GM18507 (cell line): ENCODE measurements at regions not wholly inside any gene's neighbourhood (a gene's known extent, or its start where the extent isn't known, plus 50 kb on each side); places are given as distances from the start of the nearest gene placed in this dataset.
"Not testable (repeated sequence)": the region's sequence is repeated elsewhere in the genome, so short reads cannot be mapped to it uniquely, and the experiment has no call there.

Source experiments
- DNase-seq: peaks from one replicate; pipeline ENCODE4 v3.0.0; 2011; ENCODE audit warnings: low read depth; ENCODE audit not compliant: insufficient read length; ENCODE audit errors: extremely low spot score
- FAIRE-seq: peaks from 2 replicates; lab custom pipeline; 2011; peaks lifted over from hg19 to GRCh38; lab: Jason Lieb, UNC

DNA sequence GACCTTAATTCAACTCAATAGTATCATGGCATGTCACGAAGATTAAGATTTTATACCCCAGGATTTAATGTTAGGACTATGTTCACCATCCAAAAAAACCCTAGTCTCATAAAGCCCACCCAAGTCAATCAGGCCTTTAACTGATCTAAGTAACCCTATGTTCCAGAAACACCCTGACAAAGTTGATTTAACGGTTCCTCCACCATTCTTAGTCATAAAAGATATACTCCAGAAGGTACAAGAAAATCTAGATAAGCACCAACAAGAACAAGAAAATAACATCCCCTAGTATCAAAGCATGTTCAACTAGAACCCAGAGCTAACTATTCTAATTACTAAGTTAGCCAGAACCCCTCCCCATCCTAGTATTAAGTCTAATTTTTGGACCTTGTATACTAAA, 120.7 kb upstream of the DEFB108B start:
- DNase-seq, FAIRE-seq: not testable (repeated sequence)

DNA sequence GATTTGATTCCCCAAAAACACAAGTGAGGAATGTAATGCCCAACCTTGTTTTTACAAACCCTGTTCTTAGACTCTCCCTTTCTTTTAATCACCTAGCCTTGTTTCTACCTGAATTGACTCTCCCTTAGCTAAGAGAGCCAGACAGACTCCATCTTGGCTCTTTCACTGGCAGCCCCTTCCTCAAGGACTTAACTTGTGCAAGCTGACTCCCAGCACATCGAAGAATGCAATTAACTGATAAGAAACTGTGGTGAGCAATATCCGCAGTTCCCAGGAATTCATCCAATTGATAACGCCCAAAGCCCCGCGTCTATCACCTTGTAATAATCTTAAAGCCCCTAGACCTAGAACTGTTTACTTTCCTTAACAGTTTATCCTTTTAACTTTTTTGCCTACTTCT, 120.2 kb upstream of the DEFB108B start:
- not testable (repeated sequence) for FAIRE-seq, DNase-seq

DNA sequence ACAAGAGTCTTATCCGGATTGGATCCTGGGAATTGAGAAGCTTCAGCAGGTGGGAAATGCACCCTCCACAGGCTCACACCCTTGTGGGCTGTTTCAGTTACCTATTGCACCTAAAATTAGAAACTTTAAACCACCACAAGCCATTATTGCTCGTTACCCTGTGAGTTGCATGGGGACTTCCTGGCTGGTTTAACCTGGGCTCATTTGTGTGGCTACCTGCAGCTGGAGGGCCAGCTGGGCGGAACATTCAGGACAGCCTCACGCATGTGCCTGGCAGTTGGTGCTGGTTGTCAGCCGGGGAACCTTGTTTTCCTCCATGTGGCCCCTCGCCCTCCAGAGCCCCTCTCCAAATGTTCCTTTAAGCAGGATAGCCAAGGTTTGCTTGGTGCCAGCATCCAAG, 118.5 kb upstream of the DEFB108B start:
- not testable (repeated sequence) for DNase-seq, FAIRE-seq

DNA sequence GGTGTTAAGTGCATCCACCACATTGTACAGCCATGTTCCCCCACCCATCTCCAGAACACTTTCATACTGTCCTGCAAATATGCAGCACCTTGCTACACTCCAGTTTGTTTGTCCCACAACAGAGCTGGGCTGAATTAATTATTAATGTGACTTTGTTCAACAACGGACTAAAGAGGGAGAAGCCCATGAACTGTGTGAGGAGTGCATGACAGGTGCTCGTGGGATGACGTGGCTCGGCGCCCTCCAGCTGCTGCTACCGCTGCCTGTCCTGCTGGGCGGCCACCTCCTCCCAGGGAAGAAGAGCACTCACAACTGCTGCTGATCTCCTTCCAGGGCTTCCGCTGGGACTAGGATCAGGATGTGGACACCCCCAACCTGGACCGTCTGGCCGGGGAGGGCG, 111.2 kb upstream of the DEFB108B start:
- not testable (repeated sequence) for FAIRE-seq, DNase-seq

DNA sequence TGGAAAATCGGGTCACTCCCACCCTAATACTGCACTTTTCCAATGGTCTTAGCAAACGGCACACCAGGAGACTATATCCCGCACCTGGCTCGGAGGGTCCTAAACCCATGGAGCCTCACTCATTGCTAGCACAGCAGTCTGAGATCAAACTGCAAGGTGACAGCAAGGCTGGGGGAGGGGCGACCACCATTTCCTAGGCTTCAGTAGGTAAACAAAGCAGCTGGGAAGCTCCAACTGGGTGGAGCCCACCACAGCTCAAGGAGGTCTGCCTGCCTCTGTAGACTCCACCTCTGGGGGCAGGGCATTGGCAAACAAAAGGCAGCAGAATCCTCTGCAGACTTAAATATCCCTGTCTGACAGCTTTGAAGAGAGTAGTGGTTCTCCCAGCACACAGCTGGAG, 109.0 kb upstream of the DEFB108B start:
- not testable (repeated sequence) for FAIRE-seq, DNase-seq

DNA sequence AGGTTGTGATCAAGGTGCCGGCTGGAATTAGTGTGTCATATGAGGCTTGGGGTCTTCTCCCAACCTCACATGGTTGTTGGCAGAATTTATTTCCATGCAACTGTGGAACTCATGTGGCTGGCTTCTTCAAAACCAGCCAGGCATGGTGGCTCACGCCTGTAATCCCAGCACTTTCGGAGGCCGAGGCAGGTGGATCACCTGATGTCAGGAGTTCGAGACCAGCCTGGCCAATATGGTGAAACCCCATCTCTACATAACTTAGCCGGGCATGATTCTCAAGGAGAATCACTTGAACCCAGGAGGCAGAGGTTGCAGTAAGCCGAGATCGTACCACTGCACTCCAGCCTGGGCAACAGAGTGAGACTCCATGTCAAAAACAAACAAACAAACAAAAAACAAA, 102.3 kb upstream of the DEFB108B start:
- not testable (repeated sequence) for DNase-seq, FAIRE-seq

DNA sequence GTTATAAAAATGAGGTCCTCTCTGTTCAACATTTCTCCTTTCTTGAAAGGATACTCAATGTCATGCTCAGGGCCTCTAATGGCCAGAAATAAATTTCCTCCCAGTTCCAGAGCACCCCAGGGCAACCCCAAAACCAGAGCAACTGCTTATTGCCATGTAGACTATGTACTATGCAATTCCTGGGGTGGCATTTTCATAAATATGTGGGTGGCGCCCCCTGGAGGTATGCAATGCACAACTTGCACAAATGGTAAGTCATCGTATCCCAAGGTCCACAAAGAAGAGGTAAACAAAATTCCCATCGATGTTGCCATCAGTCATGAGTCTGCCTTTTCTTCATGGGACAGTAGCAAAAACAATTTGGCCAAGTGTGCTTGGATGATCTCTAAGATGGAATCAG, 98.6 kb upstream of the DEFB108B start:
- DNase-seq, FAIRE-seq: not testable (repeated sequence)

DNA sequence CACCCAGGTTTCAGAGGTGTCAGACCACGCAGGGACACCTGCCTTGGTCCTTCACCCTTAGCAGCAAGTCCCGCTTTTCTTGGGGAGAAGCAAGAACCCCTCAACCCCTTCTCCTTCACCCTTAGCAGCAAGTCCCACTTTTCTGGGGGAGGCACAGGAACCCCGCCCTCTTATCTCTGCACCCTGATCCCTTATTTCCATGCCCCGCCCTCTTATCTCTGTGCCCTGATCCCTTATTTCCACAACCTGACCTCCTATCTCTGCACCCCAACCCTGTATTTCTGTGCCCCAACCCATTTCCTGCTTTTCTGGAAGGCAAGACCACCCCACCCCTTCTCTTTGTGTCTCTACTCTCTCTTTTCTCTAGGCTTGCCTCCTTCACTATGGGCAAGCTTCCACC, 94.7 kb upstream of the DEFB108B start:
- not testable (repeated sequence) for FAIRE-seq, DNase-seq

DNA sequence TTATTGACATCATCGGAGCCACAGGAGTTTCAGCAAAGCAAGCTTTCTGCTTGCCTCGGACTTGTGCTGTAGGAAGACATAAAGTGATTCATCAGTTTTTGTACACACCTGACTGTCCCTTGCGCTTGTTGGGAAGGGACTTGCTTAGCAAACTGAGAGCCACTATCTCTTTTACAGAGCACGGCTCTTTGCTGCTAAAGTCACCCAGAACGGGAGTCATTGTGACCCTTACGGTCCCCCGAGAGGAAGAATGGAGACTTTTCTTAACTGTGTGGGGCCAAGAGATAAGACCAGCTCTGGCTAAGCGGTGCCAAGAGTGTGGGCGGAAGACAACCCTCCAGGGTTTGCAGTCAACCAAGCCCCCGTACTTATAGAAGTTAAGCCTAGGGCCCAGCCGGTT, 89.6 kb upstream of the DEFB108B start:
- not testable (repeated sequence) for FAIRE-seq, DNase-seq

DNA sequence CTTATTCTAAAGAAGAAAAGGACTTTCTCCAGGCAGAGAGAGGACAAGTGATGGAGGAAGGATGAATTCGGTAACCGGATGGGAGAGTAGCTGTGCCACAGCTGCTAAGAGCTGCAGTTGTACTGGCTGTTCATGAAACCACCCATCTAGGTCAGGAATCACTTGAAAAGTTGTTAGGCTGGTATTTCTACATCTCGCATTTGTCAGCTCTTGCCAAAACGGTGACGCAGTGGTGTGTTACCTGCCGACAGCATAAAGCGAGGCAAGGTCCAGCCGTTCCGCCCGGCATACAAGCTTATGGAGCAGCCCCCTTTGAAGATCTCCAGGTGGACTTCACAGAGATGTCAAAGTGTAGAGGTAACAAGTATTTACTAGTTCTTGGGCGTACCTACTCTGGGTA, 87.3 kb upstream of the DEFB108B start:
- FAIRE-seq, DNase-seq: not testable (repeated sequence)

DNA sequence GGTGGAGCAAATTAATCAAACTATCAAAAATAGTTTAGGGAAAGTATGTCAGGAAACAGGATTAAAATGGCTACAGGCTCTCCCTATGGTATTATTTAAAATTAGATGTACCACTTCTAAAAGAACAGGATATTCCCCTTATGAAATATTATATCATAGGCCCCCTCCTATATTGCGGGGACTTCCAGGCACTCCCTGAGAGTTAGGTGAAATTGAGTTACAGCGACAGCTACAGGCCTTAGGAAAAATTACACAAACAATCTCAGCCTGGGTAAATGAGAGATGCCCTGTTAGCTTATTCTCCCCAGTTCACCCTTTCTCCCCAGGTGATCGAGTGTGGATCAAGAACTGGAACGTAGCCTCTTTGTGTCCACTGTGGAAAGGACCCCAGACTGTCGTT, 86.7 kb upstream of the DEFB108B start:
- not testable (repeated sequence) for DNase-seq, FAIRE-seq

DNA sequence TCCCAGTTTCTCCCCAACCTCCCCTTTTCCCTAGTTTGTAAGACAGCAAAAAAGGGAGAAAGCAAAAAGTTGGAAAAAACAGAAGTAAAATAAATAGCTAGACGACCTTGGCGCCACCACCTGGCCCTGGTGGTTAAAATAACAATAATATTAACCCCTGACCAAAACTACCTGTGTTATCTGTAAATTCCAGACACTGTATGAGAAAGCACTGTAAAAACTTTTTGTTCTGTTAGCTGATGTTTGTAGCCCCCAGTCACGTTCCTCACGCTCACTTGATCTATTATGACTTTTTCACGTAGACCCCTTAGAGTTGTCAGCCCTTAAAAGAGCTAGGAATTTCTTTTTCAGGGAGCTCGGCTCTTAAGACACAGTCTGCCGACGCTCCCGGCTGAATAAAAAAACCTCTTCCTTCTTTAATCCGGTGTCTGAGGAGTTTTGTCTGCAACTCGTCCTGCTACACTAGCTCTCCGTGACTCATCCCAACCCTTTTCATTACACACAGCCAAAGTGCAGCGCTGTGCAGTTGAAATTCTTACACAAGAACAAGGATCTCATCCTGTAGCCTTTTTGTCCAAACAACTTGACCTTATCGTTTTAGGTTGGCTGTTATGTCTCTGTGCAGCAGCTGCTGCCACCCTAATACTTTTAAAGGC, 83.9 kb upstream of the DEFB108B start:
- FAIRE-seq, DNase-seq: not testable (repeated sequence)

DNA sequence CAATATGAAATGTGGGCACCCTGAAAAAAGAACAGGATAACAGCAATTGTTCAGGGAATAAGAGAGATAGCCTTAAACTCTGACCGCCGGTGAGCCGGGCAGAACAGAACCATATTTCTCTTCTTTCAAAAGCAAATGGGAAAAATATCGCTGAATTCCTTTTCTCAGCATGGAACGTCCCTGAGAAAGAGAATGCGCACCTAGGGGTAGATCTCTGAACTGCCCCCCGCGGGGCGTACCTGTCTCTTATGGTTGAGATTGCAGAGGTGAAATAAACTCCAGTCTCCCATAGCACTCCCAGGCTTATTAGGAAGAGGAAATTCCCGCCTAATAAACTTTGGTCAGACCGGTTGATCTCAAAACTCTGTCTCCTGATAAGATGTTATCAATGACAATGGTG, 82.1 kb upstream of the DEFB108B start:
- not testable (repeated sequence) for FAIRE-seq, DNase-seq

DNA sequence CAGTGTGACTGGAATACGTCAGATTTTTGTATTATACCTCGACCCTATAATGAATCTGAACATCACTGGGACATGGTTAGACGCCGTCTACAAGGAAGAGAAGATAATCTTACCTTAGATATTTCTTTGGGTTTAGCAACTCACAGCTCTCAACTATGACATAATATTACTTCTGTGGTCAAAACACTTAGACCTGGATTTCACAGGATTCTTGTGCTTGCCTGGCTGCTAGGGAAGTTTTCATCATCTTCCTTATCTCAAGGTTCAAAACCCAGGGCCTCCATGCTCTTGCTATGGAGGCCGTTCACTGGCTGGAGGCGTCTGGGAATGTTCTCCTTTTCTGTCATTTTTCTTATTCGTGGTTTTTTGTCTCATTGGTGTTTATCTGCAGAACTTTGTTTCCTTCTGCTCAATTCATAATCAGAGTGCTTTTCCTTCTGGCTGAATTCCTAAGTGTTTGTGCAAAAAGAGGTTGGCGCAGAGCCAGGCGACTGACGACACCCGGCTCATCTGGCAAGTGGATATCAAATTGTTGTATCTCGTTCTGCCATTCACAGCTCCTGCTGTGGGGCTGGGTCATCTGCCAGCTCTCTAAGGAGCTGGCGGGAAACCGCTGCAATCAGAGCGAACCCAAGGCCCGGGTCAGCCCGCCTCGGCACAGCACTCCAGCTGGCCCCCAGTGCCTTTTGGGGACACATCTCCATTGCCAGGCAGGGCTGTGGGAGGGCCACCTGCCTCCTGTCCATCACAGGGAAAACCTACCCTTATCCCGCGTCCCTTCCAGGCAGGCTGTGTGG, 68.1 kb upstream of the DEFB108B start:
- DNase-seq, FAIRE-seq: not testable (repeated sequence)

DNA sequence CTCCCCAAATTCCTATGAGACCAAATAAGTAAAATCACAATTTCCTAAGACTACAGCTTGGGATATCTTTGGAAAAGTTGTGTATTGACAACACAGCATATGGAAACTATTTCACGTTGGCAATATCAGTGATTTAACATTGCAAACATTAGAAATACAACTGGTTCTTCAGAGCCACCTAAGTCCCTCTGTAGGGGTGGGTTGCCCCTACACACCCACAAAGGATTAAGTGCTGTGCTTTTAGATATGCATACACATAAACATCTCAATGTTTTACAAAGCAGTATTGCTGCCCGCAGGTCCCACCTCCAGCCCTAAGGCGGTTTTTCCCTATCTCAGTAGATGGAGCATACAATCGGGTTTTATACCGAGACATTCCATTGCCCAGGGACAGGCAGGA, 66.0 kb upstream of the DEFB108B start:
- DNase-seq, FAIRE-seq: not testable (repeated sequence)

DNA sequence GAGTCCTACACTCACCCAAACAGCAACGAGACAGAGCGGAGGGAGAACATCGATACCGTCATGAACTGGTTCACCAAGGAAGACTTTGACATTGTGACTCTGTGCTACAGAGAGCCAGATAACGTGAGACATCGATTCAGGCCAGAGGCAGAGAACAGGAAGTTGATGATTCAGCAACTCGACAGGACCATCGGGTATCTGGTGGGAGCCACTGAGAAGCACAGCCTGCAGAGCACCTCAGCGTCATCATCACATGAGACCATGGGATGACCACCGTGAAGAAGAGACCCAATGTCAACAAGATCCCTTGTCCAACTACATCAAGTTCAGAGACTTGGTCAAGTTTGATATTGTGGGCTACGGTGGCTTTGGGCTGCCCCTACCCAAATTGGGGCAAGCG, 60.8 kb upstream of the DEFB108B start:
- DNase-seq, FAIRE-seq: not testable (repeated sequence)

DNA sequence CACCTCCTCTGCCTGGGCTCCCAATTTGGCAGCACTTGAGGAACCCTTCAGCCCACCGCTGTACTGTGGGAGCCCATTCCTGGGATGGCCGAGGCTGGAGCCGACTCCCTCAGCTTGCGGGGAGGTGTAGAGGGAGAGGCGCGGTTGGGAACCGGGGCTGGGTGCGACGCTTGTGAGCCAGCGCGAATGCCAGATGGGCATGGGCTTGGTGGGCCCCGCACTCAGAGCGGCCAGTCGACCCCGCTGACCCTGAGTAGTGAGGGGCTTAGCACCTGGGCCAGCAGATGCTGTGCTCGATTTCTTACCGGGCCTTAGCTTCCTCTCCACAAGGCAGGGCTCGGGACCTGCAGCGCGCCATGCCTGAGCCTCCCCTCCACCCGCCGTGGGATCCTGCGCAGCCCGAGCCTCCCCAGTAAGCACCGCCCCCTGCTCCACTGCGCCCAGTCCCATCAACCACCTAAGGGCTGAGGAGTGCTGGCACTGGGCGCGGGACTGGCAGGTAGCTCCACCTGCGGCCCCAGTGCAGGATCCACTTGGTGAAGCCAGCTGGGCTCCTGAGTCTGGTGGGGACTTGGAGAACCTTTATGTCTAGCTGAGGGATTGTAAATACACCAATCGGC, 58.3 kb upstream of the DEFB108B start:
- FAIRE-seq (no peak), DNase-seq (no peak)

DNA sequence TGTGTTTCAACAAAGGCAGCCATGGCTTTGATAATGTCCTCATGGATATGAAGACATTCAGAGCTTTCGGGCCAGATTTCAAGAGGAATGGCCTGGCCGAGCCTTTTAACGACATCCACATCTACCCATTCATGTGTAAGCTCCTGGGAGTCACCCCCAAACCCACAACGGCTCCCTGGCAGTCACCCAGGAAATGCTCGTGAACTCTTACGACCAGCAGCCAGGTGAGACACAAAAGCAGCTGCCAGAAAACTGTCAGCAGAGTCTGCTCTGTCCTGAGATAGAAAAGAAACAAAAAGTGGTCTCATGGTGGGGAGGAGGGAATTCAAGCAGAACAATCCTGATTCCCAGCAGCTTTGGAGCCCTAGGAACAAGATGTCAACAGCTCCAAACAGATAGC, 52.9 kb upstream of the DEFB108B start:
- DNase-seq, FAIRE-seq: not testable (repeated sequence)

DNA sequence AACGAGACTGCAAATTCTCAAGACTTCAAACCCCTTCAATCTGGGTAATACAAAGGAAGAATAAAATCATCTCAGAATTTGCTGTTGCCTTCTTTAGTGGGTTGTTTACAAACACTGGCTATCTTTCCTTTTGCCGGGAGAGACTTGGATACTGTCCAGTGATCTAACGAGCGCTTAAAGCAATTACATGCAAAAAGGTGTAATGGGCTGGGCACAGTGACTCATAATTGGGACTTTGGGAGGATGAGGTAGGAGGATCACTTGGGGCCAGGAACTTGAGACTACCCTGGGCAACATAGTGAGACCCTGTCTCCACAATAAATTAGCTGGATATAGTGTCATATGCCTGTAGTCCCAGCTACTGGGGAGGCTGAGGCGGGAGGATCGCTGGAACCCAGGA, 52.2 kb upstream of the DEFB108B start:
- not testable (repeated sequence) for FAIRE-seq, DNase-seq

DNA sequence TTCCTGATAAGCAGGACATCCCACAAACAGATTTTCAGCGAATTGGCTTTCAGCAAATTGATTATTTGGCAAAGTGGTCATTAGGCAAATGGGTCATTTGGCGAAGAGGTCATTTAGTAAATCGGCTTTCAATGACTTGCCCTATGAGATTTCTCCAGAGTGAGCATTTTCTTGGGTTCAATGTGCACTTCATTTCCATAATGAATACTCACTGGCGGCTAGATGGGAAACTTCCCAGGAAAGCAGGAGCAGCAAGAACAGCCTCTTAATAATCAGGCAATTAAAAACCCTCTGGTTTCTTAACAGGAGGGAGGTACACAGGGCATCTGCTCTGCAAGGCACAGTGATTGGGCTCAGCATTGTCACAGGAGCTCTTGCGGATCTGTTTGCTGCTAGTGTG, 51.5 kb upstream of the DEFB108B start:
- not testable (repeated sequence) for DNase-seq, FAIRE-seq
